Stimulated activated CD8-positive, alpha-beta memory T cell treated with anti-CD3 and anti-CD28 coated beads, Interleukin-4, amount 100 ng/mL, for 4 hours (primary cell): ENCODE measurements at regions not wholly inside any gene's neighbourhood (a gene's known extent, or its start where the extent isn't known, plus 50 kb on each side); places are given as distances from the start of the nearest gene placed in this dataset.
"Not testable (repeated sequence)": the region's sequence is repeated elsewhere in the genome, so short reads cannot be mapped to it uniquely, and the experiment has no call there.

Source experiments
- DNase-seq, 2 donors: peaks; one replicate each; pipeline ENCODE4 v3.0.0-alpha.2; 2020; ENCODE audit warnings: low read depth in 2 of 2, low spot score in 1 of 2

DNA sequence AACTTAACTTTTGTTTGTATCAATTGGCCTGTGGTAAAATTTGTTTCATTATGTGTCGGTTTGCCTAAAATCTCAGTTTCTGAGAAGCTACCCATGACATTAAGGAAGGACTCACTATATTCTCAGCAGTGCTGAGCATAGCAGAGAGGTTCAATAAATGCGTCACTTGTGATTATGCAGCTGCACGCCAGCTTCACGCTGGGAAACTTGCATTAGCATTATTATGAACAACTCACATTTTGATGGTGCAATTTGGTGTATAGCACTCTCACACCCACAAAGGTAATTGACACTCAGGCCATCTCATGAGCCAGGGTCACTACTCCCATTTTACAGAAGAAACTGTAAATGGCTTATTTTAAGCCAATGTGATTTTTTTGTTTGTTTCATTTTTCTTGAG is 80.6 kb upstream of the SALL1 start:
- DNase-seq = no peak

DNA sequence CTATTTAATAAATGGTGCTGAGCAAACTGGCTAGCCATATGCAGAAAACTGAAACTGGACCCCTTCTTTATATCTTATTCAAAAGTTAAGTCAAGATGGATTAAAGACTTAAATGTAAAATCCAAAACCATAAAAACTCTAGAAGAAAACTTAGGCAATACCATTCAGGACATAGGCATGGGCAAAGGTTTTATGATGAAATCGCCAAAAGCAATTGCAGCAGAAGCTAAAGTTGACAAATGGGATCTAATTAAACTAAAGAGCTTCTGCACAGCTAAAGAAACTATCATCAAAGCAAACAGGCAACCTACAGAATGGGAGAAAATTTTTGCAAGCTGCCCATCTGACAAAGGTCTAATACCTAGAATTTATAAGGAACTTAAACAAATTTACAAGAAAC is 79.0 kb upstream of the SALL1 start:
- not testable (repeated sequence) for DNase-seq

- DNase-seq = no peak
These were observed 77.1 kb upstream of the SALL1 start for GRCh38 chr16:51228097-51228659.

DNA sequence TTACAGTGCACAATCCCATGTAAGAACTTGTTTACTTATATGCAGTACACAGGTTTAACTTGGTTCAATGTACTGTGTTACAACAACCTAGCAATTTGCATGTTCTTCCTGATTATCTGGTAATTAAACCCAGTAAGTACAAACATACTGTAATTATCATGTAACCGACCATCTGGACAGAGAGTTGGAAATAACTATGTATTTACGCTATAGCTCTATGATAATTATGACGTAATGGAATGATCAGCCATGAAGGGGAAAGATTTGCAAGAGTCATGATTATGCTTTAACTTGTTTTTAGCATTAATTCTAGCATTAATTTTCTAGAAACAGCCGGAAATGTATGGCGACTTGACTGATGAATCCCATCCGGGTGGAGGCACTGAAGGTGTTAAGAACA is 74.8 kb upstream of the SALL1 start:
- DNase-seq = no peak

DNA sequence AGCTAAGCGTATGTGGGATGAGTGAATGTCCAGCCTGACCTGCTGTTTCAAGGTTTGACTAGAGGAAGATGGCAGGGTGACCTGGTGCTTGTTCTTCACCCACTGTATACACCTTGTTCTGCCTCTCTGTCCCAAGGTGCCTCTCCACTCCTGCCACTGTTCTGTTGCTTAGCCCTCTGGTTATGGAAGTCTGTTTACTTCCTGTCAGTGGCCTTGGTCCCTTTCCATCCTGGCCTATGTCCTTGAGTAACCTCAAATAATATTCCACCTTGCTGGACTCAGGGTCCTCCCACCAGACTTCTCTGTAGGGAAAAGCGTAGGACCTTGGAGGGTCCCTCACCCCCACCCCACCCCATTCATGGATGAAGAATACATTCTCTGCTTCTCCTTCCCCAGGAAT is 73.2 kb upstream of the SALL1 start:
- no peak for DNase-seq

GRCh38 chr16:51222016-51222415 is 70.9 kb upstream of the SALL1 start:
- no peak for DNase-seq

DNA sequence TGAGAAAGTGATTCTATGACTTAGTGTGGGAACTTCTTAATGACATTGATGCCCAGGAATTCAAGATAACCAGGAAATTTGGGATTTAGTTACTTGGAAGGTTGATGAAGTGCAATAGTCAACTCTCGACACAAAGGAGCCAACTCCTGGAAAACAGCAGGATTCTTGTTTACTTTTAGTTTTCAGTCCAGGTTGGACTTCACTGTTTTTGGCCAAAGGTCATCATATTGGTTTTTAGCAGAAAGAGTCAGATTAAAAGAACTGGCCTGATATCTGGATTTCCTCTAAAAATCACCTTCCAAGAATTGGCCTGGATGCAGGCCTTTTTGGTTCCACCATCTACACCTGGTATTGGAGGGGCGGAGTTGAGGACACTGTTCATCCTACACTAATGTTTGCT is 60.1 kb upstream of the SALL1 start:
- DNase-seq = no peak

GRCh38 chr16:51210087-51210486 is 59.0 kb upstream of the SALL1 start:
- no peak for DNase-seq

DNA sequence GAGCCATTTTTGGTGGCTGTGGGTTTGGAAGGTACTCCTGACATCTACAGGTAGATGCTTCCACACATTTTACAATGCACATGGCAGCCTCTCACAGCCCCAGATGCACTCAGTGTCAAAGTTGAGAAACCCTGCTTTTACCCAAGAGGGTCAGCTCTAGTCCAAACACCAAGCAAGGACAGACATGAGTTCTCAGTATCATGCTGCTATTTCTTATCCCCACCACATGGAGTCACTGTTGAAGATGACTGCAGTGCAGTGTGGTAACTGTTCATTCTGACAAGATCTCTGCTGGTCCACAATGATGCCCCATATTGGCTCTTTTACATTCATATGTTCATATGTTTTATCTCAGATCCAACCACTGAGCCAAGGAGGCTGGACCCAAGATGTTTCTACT is 50.5 kb upstream of the SALL1 start:
- no peak for DNase-seq
